Muscle layer of colon (tissue), 2 donors: ENCODE measurements at regions not wholly inside any gene's neighbourhood (a gene's known extent, or its start where the extent isn't known, plus 50 kb on each side); places are given as distances from the start of the nearest gene placed in this dataset.

Experiments used
- H3K27ac ChIP-seq: one replicate; pipeline ENCODE4 v1.7.0; 2013; ENCODE audit warnings: low read depth, mild to moderate bottlenecking, low read length, moderate library complexity
- H3K27me3 ChIP-seq, 2 donors: one replicate each; pipeline ENCODE4 v1.7.0; 2013; ENCODE audit warnings: low read length in 2 of 2, mild to moderate bottlenecking in 2 of 2; ENCODE audit not compliant: insufficient read depth in 2 of 2, control insufficient read depth in 1 of 2
- H3K36me3 ChIP-seq: one replicate; pipeline ENCODE4 v1.7.0; 2013; ENCODE audit warnings: mild to moderate bottlenecking, low read length; ENCODE audit not compliant: insufficient read depth
- H3K4me1 ChIP-seq: one replicate; pipeline ENCODE4 v1.7.0; 2013; ENCODE audit warnings: mild to moderate bottlenecking, low read length; ENCODE audit not compliant: insufficient read depth
- H3K4me3 ChIP-seq, 2 donors: one replicate each; pipeline ENCODE4 v1.7.0; 2013; ENCODE audit warnings: low read length in 2 of 2, low read depth in 1 of 2, mild to moderate bottlenecking in 1 of 2, moderate library complexity in 1 of 2
- H3K9ac ChIP-seq: one replicate; pipeline ENCODE4 v1.7.0; 2013; ENCODE audit warnings: low read length
- H3K9me3 ChIP-seq: one replicate; pipeline ENCODE4 v1.7.0; 2013; ENCODE audit warnings: mild to moderate bottlenecking, low read length
- donor health status: abdominal sarcoma.
- donor health status: Adenocarcinoma of cecum.

GRCh38 chr3:178415384-178415783, 120.9 kb upstream of the KCNMB2 start:
- no peak overlapping the region for H3K27ac ChIP-seq
- H3K9ac ChIP-seq = no peak overlapping the region
- no peaks in the 10 kb centered on the region for H3K9me3 ChIP-seq
- no peak overlapping the region for H3K4me3 ChIP-seq
- H3K36me3 ChIP-seq = no peaks in the 10 kb centered on the region
- no peaks in the 10 kb centered on the region for H3K4me1 ChIP-seq
- no peaks in the 10 kb centered on the region for H3K27me3 ChIP-seq

- no peaks in the 10 kb centered on the region for H3K36me3 ChIP-seq
- H3K27me3 ChIP-seq = no peaks in the 10 kb centered on the region
- H3K4me1 ChIP-seq = no peaks in the 10 kb centered on the region
- no peaks in the 10 kb centered on the region for H3K9me3 ChIP-seq
- H3K27ac ChIP-seq = no peak overlapping the region
- H3K4me3 ChIP-seq = no peak overlapping the region
- H3K9ac ChIP-seq = no peak overlapping the region
Measured at GRCh38 chr3:178417736-178418135, 118.5 kb upstream of the KCNMB2 start.

DNA sequence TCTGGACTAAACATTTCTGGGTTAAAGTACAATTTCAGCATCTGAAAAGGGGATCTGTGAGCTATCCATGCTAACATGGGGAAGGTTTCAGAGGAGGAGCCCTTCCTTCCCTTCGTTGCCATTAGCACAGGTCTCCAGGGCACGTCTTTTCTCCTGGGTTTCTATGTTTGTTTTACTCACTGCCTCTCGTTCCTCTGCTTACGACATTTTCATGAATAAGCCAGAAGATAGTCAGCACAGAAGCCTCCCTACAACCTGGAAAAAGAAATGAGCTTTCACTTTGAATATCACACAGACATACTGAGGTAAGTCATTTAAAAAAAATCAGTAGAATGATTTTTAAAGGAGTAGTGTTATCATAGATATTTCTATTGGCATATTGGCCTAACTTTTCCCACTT, 117.2 kb upstream of the KCNMB2 start:
- Histone ChIP-seq H3K27ac (no peak overlapping the region), H3K27me3 (no peaks in the 10 kb centered on the region), H3K36me3 (no peaks in the 10 kb centered on the region), H3K9ac (peak overlapping the region; percentile 7), H3K4me3 (no peak overlapping the region), H3K9me3 (no peaks in the 10 kb centered on the region), H3K4me1 (no peaks in the 10 kb centered on the region)

DNA sequence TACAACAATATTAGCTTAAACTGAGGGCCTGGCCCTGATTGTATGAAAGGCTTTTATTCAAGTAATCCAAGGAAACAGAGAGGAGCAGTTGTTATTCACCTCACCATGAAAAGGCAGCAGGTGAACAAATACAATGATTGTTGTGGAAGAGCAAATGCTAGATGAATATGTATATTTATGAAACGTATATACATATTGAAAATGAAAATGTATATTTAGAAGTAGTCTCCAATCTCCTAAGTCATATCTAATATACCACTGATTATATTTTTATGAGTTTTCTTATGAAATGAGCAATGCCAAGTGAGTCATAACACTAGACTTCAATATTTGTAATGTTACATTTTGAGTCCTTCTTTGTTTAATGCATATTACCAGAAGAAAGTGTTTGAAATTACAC, 116.2 kb upstream of the KCNMB2 start:
- H3K9ac ChIP-seq = no peak overlapping the region
- H3K27ac ChIP-seq = no peak overlapping the region
- no peaks in the 10 kb centered on the region for H3K4me1 ChIP-seq
- H3K27me3 ChIP-seq = no peaks in the 10 kb centered on the region
- H3K4me3 ChIP-seq = no peak overlapping the region
- H3K36me3 ChIP-seq = no peaks in the 10 kb centered on the region
- no peaks in the 10 kb centered on the region for H3K9me3 ChIP-seq

DNA sequence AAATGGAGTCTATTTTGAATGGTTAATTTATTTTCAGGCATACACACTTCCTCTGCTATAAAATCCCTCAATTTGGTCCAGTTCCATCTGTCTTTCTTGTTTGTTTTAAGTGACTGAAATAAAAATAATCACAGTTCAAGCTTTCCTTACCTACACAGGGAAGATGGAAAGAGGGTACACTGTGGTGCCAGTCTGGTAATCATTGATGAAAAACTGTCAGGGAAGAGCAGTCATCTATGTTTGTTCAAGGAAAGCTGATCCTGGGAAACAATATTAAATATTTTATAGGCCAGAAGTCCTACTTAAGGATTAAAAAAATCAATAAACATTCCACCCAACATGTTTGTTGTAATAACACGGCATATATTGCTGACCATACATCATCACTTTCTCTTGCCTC, 115.2 kb upstream of the KCNMB2 start:
- Histone ChIP-seq H3K27me3 (no peaks in the 10 kb centered on the region), H3K9me3 (no peaks in the 10 kb centered on the region), H3K36me3 (no peaks in the 10 kb centered on the region), H3K9ac (no peak overlapping the region), H3K4me3 (no peak overlapping the region), H3K27ac (no peak overlapping the region), H3K4me1 (no peaks in the 10 kb centered on the region)

GRCh38 chr3:178422406-178422805, 113.8 kb upstream of the KCNMB2 start:
- no peaks in the 10 kb centered on the region for H3K4me1 ChIP-seq
- no peak overlapping the region for H3K27ac ChIP-seq
- no peak overlapping the region for H3K4me3 ChIP-seq
- no peak overlapping the region for H3K9ac ChIP-seq
- H3K9me3 ChIP-seq = no peaks in the 10 kb centered on the region
- H3K27me3 ChIP-seq = no peaks in the 10 kb centered on the region
- no peaks in the 10 kb centered on the region for H3K36me3 ChIP-seq

GRCh38 chr3:178428037-178428436, 108.2 kb upstream of the KCNMB2 start:
- Histone ChIP-seq H3K27me3 (no peaks in the 10 kb centered on the region), H3K4me3 (no peak overlapping the region), H3K36me3 (no peaks in the 10 kb centered on the region), H3K9ac (no peak overlapping the region), H3K27ac (no peak overlapping the region), H3K9me3 (no peaks in the 10 kb centered on the region), H3K4me1 (no peaks in the 10 kb centered on the region)

GRCh38 chr3:178434206-178434805, 101.9 kb upstream of the KCNMB2 start:
- Histone ChIP-seq H3K4me3 (no peak overlapping the region), H3K9ac (no peak overlapping the region), H3K4me1 (no peaks in the 10 kb centered on the region), H3K9me3 (no peaks in the 10 kb centered on the region), H3K36me3 (no peaks in the 10 kb centered on the region), H3K27me3 (no peaks in the 10 kb centered on the region), H3K27ac (no peak overlapping the region)

GRCh38 chr3:178435575-178435974, 100.7 kb upstream of the KCNMB2 start:
- H3K36me3 ChIP-seq = no peaks in the 10 kb centered on the region
- no peaks in the 10 kb centered on the region for H3K27me3 ChIP-seq
- H3K4me1 ChIP-seq = no peaks in the 10 kb centered on the region
- no peak overlapping the region for H3K27ac ChIP-seq
- H3K4me3 ChIP-seq = no peak overlapping the region
- no peak overlapping the region for H3K9ac ChIP-seq
- H3K9me3 ChIP-seq = no peaks in the 10 kb centered on the region

GRCh38 chr3:178436773-178437172, 99.5 kb upstream of the KCNMB2 start:
- H3K4me1 ChIP-seq = no peaks in the 10 kb centered on the region
- H3K36me3 ChIP-seq = no peaks in the 10 kb centered on the region
- no peak overlapping the region for H3K27ac ChIP-seq
- H3K9me3 ChIP-seq = no peaks in the 10 kb centered on the region
- no peak overlapping the region for H3K9ac ChIP-seq
- no peaks in the 10 kb centered on the region for H3K27me3 ChIP-seq
- H3K4me3 ChIP-seq = no peak overlapping the region

GRCh38 chr3:178437236-178437635, 99.0 kb upstream of the KCNMB2 start:
- Histone ChIP-seq H3K27ac (no peak overlapping the region), H3K36me3 (no peaks in the 10 kb centered on the region), H3K9me3 (no peaks in the 10 kb centered on the region), H3K27me3 (no peaks in the 10 kb centered on the region), H3K4me1 (no peaks in the 10 kb centered on the region), H3K9ac (no peak overlapping the region), H3K4me3 (no peak overlapping the region)

DNA sequence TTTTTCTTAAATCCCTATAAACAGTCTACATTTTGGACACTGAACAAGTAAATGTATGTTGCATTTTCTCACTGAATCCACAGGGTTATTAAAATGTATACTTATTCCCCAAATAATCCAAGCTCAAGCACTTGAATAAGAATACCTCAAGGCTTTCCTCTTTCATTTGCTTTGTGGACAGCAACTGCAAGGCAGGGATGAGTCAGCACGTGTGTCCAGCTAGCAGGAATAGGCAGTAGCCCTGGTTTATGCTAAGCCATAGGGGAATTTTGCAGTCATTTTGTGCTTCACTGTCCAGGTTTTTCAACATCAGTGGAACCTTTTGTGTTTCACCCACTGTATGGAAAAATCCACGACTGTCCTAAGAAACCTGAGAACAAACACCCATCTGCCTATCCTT, 96.7 kb upstream of the KCNMB2 start:
- Histone ChIP-seq H3K36me3 (no peaks in the 10 kb centered on the region), H3K9ac (no peak overlapping the region), H3K4me3 (no peak overlapping the region), H3K27ac (no peak overlapping the region), H3K27me3 (no peaks in the 10 kb centered on the region), H3K4me1 (no peaks in the 10 kb centered on the region), H3K9me3 (no peaks in the 10 kb centered on the region)
